ENCODE measurements at regions not wholly inside any gene's neighbourhood (a gene's known extent, or its start where the extent isn't known, plus 50 kb on each side); places are given as distances from the start of the nearest gene placed in this dataset.
"Not testable (repeated sequence)": the region's sequence is repeated elsewhere in the genome, so short reads cannot be mapped to it uniquely, and the experiment has no call there.

DNA sequence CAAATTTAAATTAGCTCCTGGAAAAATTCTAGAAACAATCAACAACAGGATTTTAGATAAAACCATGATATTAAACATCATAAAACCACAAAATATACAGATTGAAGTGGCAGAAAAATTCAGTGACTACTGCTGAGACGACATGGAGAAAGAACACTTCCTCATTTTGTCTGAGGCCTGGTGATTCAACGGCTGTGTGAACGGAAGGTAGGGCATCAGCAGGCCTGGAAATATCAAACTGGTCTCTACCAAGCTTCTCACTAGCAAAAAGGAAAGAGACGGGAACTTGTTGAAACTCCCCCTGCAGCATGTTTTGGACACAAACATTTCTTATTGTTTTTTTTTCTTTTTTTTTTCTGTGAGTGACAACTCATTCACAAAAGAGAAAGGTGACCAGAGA is 58.0 kb upstream of the AHI1 start:
- Mint-ChIP-seq H3K36me3 (ENCODE audit: insufficient read depth, unreplicated experiment) (no peaks in the 10 kb centered on the region), H3K9me3 (ENCODE audit: unreplicated experiment) (no peaks in the 10 kb centered on the region), H3K27me3 (ENCODE audit: insufficient read depth, unreplicated experiment) (no peaks in the 10 kb centered on the region), H3K27ac (ENCODE audit: low read depth, unreplicated experiment) (no peak overlapping the region), H3K4me3 (ENCODE audit: unreplicated experiment) (no peak overlapping the region), H3K4me1 (ENCODE audit: insufficient read depth, unreplicated experiment) (no peaks in the 10 kb centered on the region)
- ChIA-PET POLR2A (no interaction called here), CTCF (interaction anchor here (0.6 to 1.7 kb wide), 4 partner anchors 19 to 687 kb away, joined by 3 to 7 read pairs (median 4); no protein-coding TSS in a partner anchor)
- TF ChIP-seq, protein P1, sequence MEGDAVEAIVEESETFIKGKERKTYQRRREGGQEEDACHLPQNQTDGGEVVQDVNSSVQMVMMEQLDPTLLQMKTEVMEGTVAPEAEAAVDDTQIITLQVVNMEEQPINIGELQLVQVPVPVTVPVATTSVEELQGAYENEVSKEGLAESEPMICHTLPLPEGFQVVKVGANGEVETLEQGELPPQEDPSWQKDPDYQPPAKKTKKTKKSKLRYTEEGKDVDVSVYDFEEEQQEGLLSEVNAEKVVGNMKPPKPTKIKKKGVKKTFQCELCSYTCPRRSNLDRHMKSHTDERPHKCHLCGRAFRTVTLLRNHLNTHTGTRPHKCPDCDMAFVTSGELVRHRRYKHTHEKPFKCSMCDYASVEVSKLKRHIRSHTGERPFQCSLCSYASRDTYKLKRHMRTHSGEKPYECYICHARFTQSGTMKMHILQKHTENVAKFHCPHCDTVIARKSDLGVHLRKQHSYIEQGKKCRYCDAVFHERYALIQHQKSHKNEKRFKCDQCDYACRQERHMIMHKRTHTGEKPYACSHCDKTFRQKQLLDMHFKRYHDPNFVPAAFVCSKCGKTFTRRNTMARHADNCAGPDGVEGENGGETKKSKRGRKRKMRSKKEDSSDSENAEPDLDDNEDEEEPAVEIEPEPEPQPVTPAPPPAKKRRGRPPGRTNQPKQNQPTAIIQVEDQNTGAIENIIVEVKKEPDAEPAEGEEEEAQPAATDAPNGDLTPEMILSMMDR (IDR thresholded peaks at IDR 0.05; ENCODE audit: unreplicated experiment), result no peak
- no TSS peak for BruUV-seq (replicated peaks)
- intact Hi-C loops (cut with micrococcal nuclease), result no loop called here
- no peak for DNase-seq (ENCODE audit: unreplicated experiment)

DNA sequence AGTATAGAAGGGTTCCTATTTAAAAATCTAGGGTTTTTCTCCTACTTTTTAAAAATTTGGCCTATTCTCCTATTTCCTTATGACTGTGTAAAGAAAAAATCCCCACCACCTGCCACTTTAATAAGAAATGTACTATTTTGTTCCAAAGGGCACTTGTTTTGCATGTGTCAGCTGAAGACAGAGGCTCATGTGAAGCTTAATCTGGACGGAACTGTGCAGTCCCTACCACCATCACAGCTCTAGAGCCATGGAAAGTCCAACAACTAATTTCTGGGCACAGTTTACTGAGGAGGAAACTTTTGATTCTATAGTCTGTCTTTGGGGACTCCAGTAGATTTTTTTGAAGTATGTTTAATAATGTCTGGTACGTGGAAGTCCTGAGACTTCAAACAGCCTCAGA is 60.0 kb upstream of the AHI1 start:
- no peak for DNase-seq (ENCODE audit: unreplicated experiment)
- no peak overlapping the region for H3K4me3 Mint-ChIP-seq (ENCODE audit: unreplicated experiment)
- CTCF ChIA-PET, result no interaction called here
- intact Hi-C loops (cut with micrococcal nuclease), result no loop called here
- POLR2A ChIA-PET, result no interaction called here
- H3K27ac Mint-ChIP-seq (ENCODE audit: low read depth, unreplicated experiment), result no peak overlapping the region
- no peaks in the 10 kb centered on the region for H3K4me1 Mint-ChIP-seq (ENCODE audit: insufficient read depth, unreplicated experiment)
- H3K9me3 Mint-ChIP-seq (ENCODE audit: unreplicated experiment), result no peaks in the 10 kb centered on the region
- no peaks in the 10 kb centered on the region for H3K27me3 Mint-ChIP-seq (ENCODE audit: insufficient read depth, unreplicated experiment)
- BruUV-seq (replicated peaks), result no TSS peak
- TF ChIP-seq, protein P1 (IDR thresholded peaks at IDR 0.05; ENCODE audit: unreplicated experiment), result no peak
- H3K36me3 Mint-ChIP-seq (ENCODE audit: insufficient read depth, unreplicated experiment), result no peaks in the 10 kb centered on the region

DNA sequence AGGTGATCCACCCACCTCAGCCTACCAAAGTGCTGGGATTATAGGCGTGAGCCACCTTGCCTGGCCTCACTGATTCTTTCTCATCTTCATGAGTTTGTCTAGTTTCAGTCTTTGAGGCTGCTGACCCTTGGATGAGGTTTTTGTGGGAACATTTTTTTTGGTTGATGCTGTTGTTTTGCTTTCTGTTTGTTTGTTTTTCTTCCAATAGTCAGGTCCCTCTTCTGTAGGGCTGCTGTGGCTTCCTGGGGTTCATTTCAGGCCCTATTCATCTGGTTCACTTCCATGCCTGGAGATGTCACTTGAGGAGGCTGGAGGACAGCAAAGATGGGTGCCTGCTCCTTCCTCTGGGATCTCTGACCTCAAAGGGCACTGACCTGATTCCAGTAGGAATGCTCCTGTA is 68.1 kb upstream of the AHI1 start:
- H3K36me3 Mint-ChIP-seq (ENCODE audit: insufficient read depth, unreplicated experiment); H3K27me3 Mint-ChIP-seq (ENCODE audit: insufficient read depth, unreplicated experiment); H3K4me3 Mint-ChIP-seq (ENCODE audit: unreplicated experiment); intact Hi-C loops (cut with micrococcal nuclease); H3K9me3 Mint-ChIP-seq (ENCODE audit: unreplicated experiment); DNase-seq (ENCODE audit: unreplicated experiment); BruUV-seq (replicated peaks); H3K4me1 Mint-ChIP-seq (ENCODE audit: insufficient read depth, unreplicated experiment); H3K27ac Mint-ChIP-seq (ENCODE audit: low read depth, unreplicated experiment); CTCF ChIA-PET; POLR2A ChIA-PET: not testable (repeated sequence)

DNA sequence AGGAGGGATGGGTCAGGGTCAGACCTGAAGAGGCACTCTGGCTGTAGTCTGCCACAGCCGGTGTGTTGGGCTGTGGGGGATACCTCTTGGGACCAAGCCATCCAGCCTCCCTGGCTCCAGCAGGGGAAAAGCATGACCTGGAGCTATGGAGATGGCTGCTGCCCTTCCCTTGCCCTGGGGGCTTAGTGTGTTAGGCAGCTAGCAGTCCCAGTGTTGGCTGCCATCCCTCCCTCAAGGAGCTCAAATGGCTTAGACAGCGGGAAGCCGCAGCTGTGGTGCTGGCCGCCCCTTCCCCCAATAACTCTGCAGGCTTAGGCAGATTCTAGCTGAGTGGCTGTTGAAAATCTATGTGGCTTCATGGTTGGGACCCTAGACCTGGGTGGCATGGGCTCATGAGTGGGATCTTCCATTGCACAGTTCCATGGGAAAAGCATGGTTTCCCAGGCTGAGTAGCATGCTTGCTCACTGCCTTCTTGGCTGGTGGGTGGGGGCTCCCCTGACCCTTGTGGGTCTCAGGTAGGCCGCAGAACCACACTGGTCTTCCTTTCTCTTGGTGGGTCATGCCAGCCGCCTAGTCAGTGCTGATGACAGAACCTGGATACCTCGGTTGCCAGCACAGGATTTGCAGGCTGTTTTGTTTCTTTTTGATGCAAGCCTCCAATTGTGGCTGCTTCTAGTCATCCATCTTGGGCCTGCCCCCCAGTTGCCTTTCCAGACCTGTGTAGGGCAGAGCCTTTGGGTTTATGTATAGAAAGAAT is 69.0 kb upstream of the AHI1 start:
- no peak overlapping the region for H3K4me3 Mint-ChIP-seq (ENCODE audit: unreplicated experiment)
- no peak for DNase-seq (ENCODE audit: unreplicated experiment)
- TF ChIP-seq, protein P1 (IDR thresholded peaks at IDR 0.05; ENCODE audit: unreplicated experiment), result no peak
- H3K27ac Mint-ChIP-seq (ENCODE audit: low read depth, unreplicated experiment), result no peak overlapping the region
- H3K9me3 Mint-ChIP-seq (ENCODE audit: unreplicated experiment), result no peaks in the 10 kb centered on the region
- H3K4me1 Mint-ChIP-seq (ENCODE audit: insufficient read depth, unreplicated experiment), result no peaks in the 10 kb centered on the region
- H3K36me3 Mint-ChIP-seq (ENCODE audit: insufficient read depth, unreplicated experiment), result no peaks in the 10 kb centered on the region
- no peaks in the 10 kb centered on the region for H3K27me3 Mint-ChIP-seq (ENCODE audit: insufficient read depth, unreplicated experiment)
- intact Hi-C loops (cut with micrococcal nuclease), result no loop called here
- CTCF ChIA-PET, result no interaction called here
- no TSS peak for BruUV-seq (replicated peaks)
- POLR2A ChIA-PET, result no interaction called here
